NB4 (cell line): ENCODE measurements at regions not wholly inside any gene's neighbourhood (a gene's known extent, or its start where the extent isn't known, plus 50 kb on each side); places are given as distances from the start of the nearest gene placed in this dataset.

Experiments
- POLR2A ChIP-seq: IDR thresholded peaks from 2 replicates; pipeline ENCODE4 v1.6.1; 2011; ENCODE audit warnings: mild to moderate bottlenecking; ENCODE audit not compliant: insufficient read length; ENCODE audit errors: extremely low read depth
- TF ChIP-seq, protein P1 (sequence below): IDR thresholded peaks from one replicate; pipeline ENCODE4 v1.5.1; 2012; ENCODE audit warnings: low read depth, low read length
- TF ChIP-seq, protein P2 (sequence below): IDR thresholded peaks from 2 replicates; pipeline ENCODE4 v1.6.1; 2011; ENCODE audit warnings: low read depth, low read length

DNA sequence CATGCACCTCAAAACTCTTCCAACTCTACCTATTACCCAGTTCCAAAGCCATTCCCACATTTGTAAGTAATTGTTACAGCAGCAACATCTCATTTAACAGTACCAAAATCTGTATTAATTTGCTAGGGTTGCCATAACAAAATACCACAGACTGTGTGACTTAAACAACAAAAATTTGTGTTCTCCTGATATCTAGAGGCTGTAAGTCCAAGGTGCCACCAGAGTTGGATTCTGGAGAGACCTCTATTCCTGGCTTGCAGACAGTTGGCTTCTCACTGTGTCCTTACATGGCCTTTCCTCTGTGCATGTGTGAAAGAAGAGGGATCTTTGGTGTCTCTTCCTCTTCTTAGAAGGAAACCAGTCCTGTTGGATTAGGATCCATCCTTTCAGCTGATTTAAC is 203.8 kb upstream of the PIK3R1 start:
- TF ChIP-seq, protein P1, sequence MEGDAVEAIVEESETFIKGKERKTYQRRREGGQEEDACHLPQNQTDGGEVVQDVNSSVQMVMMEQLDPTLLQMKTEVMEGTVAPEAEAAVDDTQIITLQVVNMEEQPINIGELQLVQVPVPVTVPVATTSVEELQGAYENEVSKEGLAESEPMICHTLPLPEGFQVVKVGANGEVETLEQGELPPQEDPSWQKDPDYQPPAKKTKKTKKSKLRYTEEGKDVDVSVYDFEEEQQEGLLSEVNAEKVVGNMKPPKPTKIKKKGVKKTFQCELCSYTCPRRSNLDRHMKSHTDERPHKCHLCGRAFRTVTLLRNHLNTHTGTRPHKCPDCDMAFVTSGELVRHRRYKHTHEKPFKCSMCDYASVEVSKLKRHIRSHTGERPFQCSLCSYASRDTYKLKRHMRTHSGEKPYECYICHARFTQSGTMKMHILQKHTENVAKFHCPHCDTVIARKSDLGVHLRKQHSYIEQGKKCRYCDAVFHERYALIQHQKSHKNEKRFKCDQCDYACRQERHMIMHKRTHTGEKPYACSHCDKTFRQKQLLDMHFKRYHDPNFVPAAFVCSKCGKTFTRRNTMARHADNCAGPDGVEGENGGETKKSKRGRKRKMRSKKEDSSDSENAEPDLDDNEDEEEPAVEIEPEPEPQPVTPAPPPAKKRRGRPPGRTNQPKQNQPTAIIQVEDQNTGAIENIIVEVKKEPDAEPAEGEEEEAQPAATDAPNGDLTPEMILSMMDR, result no peak
- no peak for TF ChIP-seq POLR2A
- TF ChIP-seq, protein P2, sequence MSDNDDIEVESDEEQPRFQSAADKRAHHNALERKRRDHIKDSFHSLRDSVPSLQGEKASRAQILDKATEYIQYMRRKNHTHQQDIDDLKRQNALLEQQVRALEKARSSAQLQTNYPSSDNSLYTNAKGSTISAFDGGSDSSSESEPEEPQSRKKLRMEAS, result no peak
